ENCODE measurements at regions not wholly inside any gene's neighbourhood (a gene's known extent, or its start where the extent isn't known, plus 50 kb on each side); places are given as distances from the start of the nearest gene placed in this dataset.

GRCh38 chr11:80477178-80477577 is 1036.3 kb upstream of the TENM4 start:
- no peaks in the 10 kb centered on the region for H3K4me1 ChIP-seq (replicated peaks in 1 of 2)
- H3K27ac ChIP-seq: no peak overlapping the region
- intact Hi-C loops (cut with DNase I): no loop called here
- no peaks in the 10 kb centered on the region for H3K9me3 ChIP-seq (replicated peaks in 1 of 3)
- 70 to 84% (median 77%) methylated on average over 2 of the region's 2 CpGs for WGBS, 4 donors
- no peaks in the 10 kb centered on the region for H3K27me3 ChIP-seq
- no peak overlapping the region for H3K4me3 ChIP-seq
- no peak for DNase-seq
- H3K36me3 ChIP-seq (replicated peaks in 1 of 2): no peaks in the 10 kb centered on the region
- TF ChIP-seq CTCF (IDR thresholded peaks at IDR 0.05) (no peak), POLR2A (IDR thresholded peaks at IDR 0.05) (no peak)

- Histone ChIP-seq H3K27me3 (no peaks in the 10 kb centered on the region), H3K9me3 (replicated peaks in 1 of 3) (no peaks in the 10 kb centered on the region), H3K27ac (no peak overlapping the region), H3K4me3 (no peak overlapping the region), H3K36me3 (replicated peaks in 1 of 2) (no peaks in the 10 kb centered on the region), H3K4me1 (replicated peaks in 1 of 2) (no peaks in the 10 kb centered on the region)
- WGBS, 4 donors: 89 to 97% (median 96%) methylated on average over 3 of the region's 3 CpGs
- no peak for DNase-seq
- TF ChIP-seq POLR2A (IDR thresholded peaks at IDR 0.05): no peak
- no peak for TF ChIP-seq CTCF (IDR thresholded peaks at IDR 0.05)
- intact Hi-C loops (cut with DNase I): no loop called here
These were observed 1032.7 kb upstream of the TENM4 start for GRCh38 chr11:80473562-80473961.

- TF ChIP-seq POLR2A (IDR thresholded peaks at IDR 0.05): no peak
- no peak for TF ChIP-seq CTCF (IDR thresholded peaks at IDR 0.05)
- intact Hi-C loops (cut with DNase I): no loop called here
- Histone ChIP-seq H3K4me3 (no peak overlapping the region), H3K4me1 (replicated peaks in 1 of 2) (no peaks in the 10 kb centered on the region), H3K27ac (no peak overlapping the region), H3K27me3 (no peaks in the 10 kb centered on the region), H3K36me3 (replicated peaks in 1 of 2) (no peaks in the 10 kb centered on the region), H3K9me3 (replicated peaks in 1 of 3) (no peaks in the 10 kb centered on the region)
- no peak for DNase-seq
- WGBS, 4 donors: 70 to 78% (median 76%) methylated on average over 2 of the region's 2 CpGs
These were observed 1029.0 kb upstream of the TENM4 start for GRCh38 chr11:80469871-80470270.

GRCh38 chr11:80466570-80466969 is 1025.7 kb upstream of the TENM4 start:
- no peak for DNase-seq
- Histone ChIP-seq H3K36me3 (replicated peaks in 1 of 2) (no peaks in the 10 kb centered on the region), H3K4me1 (replicated peaks in 1 of 2) (no peaks in the 10 kb centered on the region), H3K9me3 (replicated peaks in 1 of 3) (no peaks in the 10 kb centered on the region), H3K27me3 (no peaks in the 10 kb centered on the region), H3K4me3 (no peak overlapping the region), H3K27ac (no peak overlapping the region)
- TF ChIP-seq POLR2A (IDR thresholded peaks at IDR 0.05): no peak
- no peak for TF ChIP-seq CTCF (IDR thresholded peaks at IDR 0.05)
- intact Hi-C loops (cut with DNase I): no loop called here
- 77 to 95% (median 87%) methylated on average over 1 of the region's 1 CpG for WGBS, 4 donors

Data from adrenal gland (tissue), 9 donors.